Spleen (tissue), 11 donors: ENCODE measurements at regions not wholly inside any gene's neighbourhood (a gene's known extent, or its start where the extent isn't known, plus 50 kb on each side); places are given as distances from the start of the nearest gene placed in this dataset.

Experiments used
- DNase-seq: peaks from one replicate; pipeline ENCODE4 v3.0.0-alpha.2; 2020
- H3K27ac ChIP-seq, 8 donors: fragments of 200-600 bp; sonication (generic) in 7 of 8; 1 replicate in 4 of 8; 2 replicates in 4 of 8; pipeline versions ENCODE4 v1.5.0 to v1.8.0; 2016 to 2021; ENCODE audit warnings: inconsistent platforms in 4 of 8, mild to moderate bottlenecking in 4 of 8, moderate library complexity in 1 of 8
- H3K27me3 ChIP-seq, 7 donors: fragments of 200-600 bp; sonication (generic) in 6 of 7; replicated peaks in 1 of 7; 1 replicate in 4 of 7; 2 replicates in 3 of 7; pipeline versions ENCODE4 v1.5.0 to v1.8.0; 2016 to 2021; ENCODE audit warnings: inconsistent platforms in 3 of 7, mild to moderate bottlenecking in 1 of 7
- H3K36me3 ChIP-seq, 6 donors: fragments of 200-600 bp; sonication (generic) in 5 of 6; 1 replicate in 4 of 6; 2 replicates in 2 of 6; pipeline versions ENCODE4 v1.5.0 to v1.8.0; 2016 to 2021; ENCODE audit warnings: inconsistent platforms in 2 of 6
- H3K4me1 ChIP-seq, 6 donors: fragments of 200-600 bp; sonication (generic) in 5 of 6; 1 replicate in 3 of 6; 2 replicates in 3 of 6; pipeline versions ENCODE4 v1.5.0 to v1.8.0; 2016 to 2021; ENCODE audit warnings: inconsistent platforms in 3 of 6
- H3K4me3 ChIP-seq, 8 donors: fragments of 200-600 bp; sonication (generic) in 7 of 8; 1 replicate in 4 of 8; 2 replicates in 4 of 8; pipeline versions ENCODE4 v1.5.0 to v1.8.0; 2016 to 2021; ENCODE audit warnings: inconsistent platforms in 4 of 8, mild to moderate bottlenecking in 4 of 8, moderate library complexity in 2 of 8
- H3K9me3 ChIP-seq, 8 donors: fragments of 200-600 bp; sonication (generic) in 7 of 8; 1 replicate in 4 of 8; 2 replicates in 4 of 8; pipeline versions ENCODE4 v1.5.0 to v1.8.0; 2016 to 2021; ENCODE audit warnings: inconsistent platforms in 4 of 8
- POLR2A ChIP-seq, 3 donors: fragments of 450-650 bp; IDR thresholded peaks; one replicate each; pipeline ENCODE4 v1.5.1; 2017; ENCODE audit warnings: antibody characterized with exemption in 3 of 3, mild to moderate bottlenecking in 1 of 3
- POLR2AphosphoS5 ChIP-seq, 3 donors: sonication (generic); formaldehyde crosslinking; IDR thresholded peaks; one replicate each; pipeline ENCODE4 v1.5.1; 2017; ENCODE audit warnings: antibody characterized with exemption in 3 of 3
- WGBS, 5 donors: extraction: QIAGEN DNeasy Blood & Tissue Kit in 3 of 5; methylation state at CpG; one replicate each; pipeline versions ENCODE4 v1.1.5 to v1.1.7; 2013 to 2018; 5-methylcytosine and 5-hydroxymethylcytosine counted together
- intact Hi-C: fragments of 100-400 bp; cut with DNase I; formaldehyde crosslinking; loops from one replicate; pipeline ENCODE4 v1.15.0; 2023; ENCODE audit warnings: low total_unique reads
- TF ChIP-seq, protein P1 (sequence below), 11 experiments: fragments of 200-600 bp in 7 of 11; fragments of 450-650 bp in 4 of 11; sonication (generic) in 4 of 11; IDR thresholded peaks in 8 of 11; conservative IDR thresholded peaks in 3 of 11; 1 replicate in 7 of 11; 2 replicates in 4 of 11; pipeline versions ENCODE4 v1.4.0 to v1.8.0; 2016 to 2021; ENCODE audit warnings: antibody characterized with exemption in 11 of 11, inconsistent platforms in 4 of 11, mild to moderate bottlenecking in 1 of 11
- donor health status: healthy with polysubstance abuse.
- donor health status: DM: no; HTN: no; CAD: no; lungs with moderate emphysema.
- donor health status: DM: no; HTN: no; CAD: no.
- donor health status: Bipolar disorder and iron deficiency.
- donor health status: healthy.
- donor health status: DM: no; HTN: no; CAD: no.
- donor health status: DM: yes; HTN: yes; CAD: no.

DNA sequence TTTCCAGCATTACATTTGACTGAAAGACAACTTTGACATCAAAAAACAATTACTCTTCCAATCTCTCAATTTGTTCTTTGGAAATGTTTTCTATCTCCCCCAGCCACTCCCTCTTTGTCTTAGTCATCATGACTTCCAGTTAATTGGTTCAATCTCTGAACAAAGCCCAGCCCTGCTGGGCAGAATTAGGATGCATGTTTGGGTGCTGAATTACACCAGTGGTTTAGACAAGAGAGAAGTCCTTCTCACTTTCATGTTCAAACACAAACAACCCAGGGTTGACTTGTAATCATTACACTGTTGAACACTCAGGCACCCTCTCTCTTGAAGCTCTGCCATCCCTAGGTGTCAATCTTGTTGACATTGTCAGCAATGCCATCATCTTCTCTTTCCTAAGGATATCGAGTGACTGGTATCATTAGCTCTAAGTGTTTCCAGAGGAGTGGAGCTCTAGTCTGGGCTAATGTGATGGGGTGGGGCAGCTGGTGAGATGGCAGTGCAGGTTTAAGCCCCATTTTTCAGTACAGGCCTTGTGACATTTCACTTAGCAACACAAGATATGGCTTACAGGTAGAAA lies 90.8 kb upstream of the MEIS1 start:
- Histone ChIP-seq H3K27ac (no peak overlapping the region), H3K36me3 (no peaks in the 10 kb centered on the region), H3K9me3 (peaks cover 0 to 11% (median 5%) of the 10 kb centered on the region in 8 donors), H3K27me3 (no peaks in the 10 kb centered on the region), H3K4me1 (no peaks in the 10 kb centered on the region), H3K4me3 (no peak overlapping the region)
- intact Hi-C loops, result no loop called here
- no peak for DNase-seq
- TF ChIP-seq POLR2A (IDR thresholded peaks at IDR 0.05) (no peak), POLR2AphosphoS5 (IDR thresholded peaks at IDR 0.05) (no peak)
- TF ChIP-seq, protein P1, sequence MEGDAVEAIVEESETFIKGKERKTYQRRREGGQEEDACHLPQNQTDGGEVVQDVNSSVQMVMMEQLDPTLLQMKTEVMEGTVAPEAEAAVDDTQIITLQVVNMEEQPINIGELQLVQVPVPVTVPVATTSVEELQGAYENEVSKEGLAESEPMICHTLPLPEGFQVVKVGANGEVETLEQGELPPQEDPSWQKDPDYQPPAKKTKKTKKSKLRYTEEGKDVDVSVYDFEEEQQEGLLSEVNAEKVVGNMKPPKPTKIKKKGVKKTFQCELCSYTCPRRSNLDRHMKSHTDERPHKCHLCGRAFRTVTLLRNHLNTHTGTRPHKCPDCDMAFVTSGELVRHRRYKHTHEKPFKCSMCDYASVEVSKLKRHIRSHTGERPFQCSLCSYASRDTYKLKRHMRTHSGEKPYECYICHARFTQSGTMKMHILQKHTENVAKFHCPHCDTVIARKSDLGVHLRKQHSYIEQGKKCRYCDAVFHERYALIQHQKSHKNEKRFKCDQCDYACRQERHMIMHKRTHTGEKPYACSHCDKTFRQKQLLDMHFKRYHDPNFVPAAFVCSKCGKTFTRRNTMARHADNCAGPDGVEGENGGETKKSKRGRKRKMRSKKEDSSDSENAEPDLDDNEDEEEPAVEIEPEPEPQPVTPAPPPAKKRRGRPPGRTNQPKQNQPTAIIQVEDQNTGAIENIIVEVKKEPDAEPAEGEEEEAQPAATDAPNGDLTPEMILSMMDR (IDR thresholded peaks at IDR 0.05 in 8 of 11, conservative IDR thresholded peaks at IDR 0.05 in 3 of 11), result no peak
- 78 to 94% (median 87%) methylated on average over 1 of the region's 1 CpG for WGBS, 5 donors

DNA sequence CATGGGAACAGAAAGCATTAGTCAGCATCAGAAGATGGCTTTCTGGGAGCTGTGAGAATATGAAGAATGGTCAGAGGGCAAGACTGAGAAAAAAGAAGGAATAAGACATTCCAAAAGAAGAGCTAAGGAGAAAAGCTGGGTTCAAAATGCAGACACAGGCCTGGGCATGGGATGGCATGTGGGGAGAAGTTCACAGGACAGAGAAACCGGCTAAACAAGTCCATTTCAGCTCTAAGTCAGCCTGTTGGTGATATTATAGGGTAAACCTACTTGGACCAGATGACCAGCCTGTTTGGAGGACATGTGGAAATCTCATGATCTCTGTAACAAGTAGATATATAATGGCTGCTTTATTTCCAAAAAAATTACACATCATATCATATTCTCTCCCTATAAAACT lies 91.7 kb upstream of the MEIS1 start:
- Histone ChIP-seq H3K27me3 (no peaks in the 10 kb centered on the region), H3K36me3 (no peaks in the 10 kb centered on the region), H3K27ac (no peak overlapping the region), H3K4me3 (no peak overlapping the region), H3K4me1 (no peaks in the 10 kb centered on the region), H3K9me3 (peaks cover 0 to 7% (median 1%) of the 10 kb centered on the region in 8 donors)
- WGBS, 5 donors, result 54 to 75% (median 68%) methylated on average over 1 of the region's 1 CpG
- intact Hi-C loops, result no loop called here
- DNase-seq, result no peak
- TF ChIP-seq, protein P1 (IDR thresholded peaks at IDR 0.05 in 8 of 11, conservative IDR thresholded peaks at IDR 0.05 in 3 of 11), result no peak
- TF ChIP-seq POLR2AphosphoS5 (IDR thresholded peaks at IDR 0.05) (no peak), POLR2A (IDR thresholded peaks at IDR 0.05) (no peak)

DNA sequence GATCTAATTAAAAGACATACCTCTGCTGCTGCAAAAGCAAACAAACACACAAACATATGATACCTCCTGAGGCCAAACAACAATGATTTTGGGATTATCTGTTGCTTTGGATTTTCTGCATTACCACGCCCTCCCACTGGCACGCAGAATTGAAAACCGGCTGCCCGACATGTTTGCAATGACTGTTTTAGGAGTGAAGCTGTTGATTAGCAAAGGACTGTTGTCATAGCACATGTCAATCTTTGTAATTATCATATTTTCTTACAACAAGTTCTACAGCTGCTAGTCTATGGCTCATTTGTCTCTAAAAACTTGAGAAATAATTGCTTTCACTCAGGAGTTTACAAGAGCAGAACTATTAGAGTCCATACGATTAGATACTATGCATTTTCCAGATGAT lies 94.4 kb upstream of the MEIS1 start:
- no peak overlapping the region for H3K27ac ChIP-seq
- peaks cover 0 to 5% (median 0%) of the 10 kb centered on the region in 8 donors for H3K9me3 ChIP-seq
- no peaks in the 10 kb centered on the region for H3K36me3 ChIP-seq
- H3K4me3 ChIP-seq, result no peak overlapping the region
- H3K4me1 ChIP-seq, result no peaks in the 10 kb centered on the region
- no peak for TF ChIP-seq POLR2A (IDR thresholded peaks at IDR 0.05)
- intact Hi-C loops, result no loop called here
- 90 to 94% (median 93%) methylated on average over 5 of the region's 5 CpGs for WGBS, 5 donors
- no peak for DNase-seq
- H3K27me3 ChIP-seq, result no peaks in the 10 kb centered on the region

DNA sequence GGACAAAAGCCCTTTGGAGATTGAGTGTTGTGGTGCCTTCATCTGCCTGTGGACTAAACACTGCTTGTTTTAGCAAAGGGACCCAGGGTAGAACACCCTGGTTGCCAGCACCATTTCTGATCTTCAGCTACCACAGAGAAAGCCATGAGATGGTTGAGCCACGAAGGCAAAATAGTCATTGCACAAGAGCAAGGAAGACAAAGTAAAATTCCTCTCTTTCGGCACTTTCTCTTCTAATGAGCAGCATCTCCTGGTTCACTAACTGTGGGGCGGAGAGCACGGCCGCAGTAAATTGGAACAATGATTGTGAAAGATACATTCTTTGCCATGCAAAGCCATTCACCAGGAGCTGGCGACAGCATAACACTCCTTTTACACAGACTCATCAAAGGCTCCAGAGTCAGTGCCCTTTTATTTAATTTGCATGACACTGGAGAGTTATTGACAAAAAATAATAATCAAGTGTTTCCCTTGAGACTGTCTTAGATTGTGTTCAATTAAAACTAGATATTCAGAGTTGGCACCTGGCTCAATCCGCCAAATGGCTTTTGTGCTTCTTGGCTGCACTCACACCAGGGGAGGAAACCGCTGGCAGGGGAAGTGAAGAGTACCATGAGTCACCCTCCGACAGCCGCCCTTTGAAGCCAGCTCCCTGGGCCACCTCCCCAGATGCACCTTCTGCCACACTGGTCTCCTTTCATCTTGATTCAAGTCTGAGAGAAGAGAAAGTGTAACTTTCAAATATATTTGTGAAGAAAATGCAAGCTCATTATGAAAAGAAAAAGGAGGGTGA lies 100.5 kb upstream of the MEIS1 start:
- WGBS, 5 donors, result 75 to 84% (median 83%) methylated on average over 10 of the region's 10 CpGs
- TF ChIP-seq POLR2AphosphoS5 (IDR thresholded peaks at IDR 0.05) (no peak), POLR2A (IDR thresholded peaks at IDR 0.05) (no peak)
- TF ChIP-seq, protein P1 (IDR thresholded peaks at IDR 0.05 in 8 of 11, conservative IDR thresholded peaks at IDR 0.05 in 3 of 11), result no peak
- H3K27me3 ChIP-seq, result no peaks in the 10 kb centered on the region
- H3K4me1 ChIP-seq, result no peaks in the 10 kb centered on the region
- no peak overlapping the region for H3K27ac ChIP-seq
- H3K4me3 ChIP-seq, result no peak overlapping the region
- intact Hi-C loops, result no loop called here
- no peak for DNase-seq
- H3K9me3 ChIP-seq, result no peaks in the 10 kb centered on the region
- no peaks in the 10 kb centered on the region for H3K36me3 ChIP-seq
